ENCODE measurements at regions not wholly inside any gene's neighbourhood (a gene's known extent, or its start where the extent isn't known, plus 50 kb on each side); places are given as distances from the start of the nearest gene placed in this dataset.
"Not testable (repeated sequence)": the region's sequence is repeated elsewhere in the genome, so short reads cannot be mapped to it uniquely, and the experiment has no call there.

DNA sequence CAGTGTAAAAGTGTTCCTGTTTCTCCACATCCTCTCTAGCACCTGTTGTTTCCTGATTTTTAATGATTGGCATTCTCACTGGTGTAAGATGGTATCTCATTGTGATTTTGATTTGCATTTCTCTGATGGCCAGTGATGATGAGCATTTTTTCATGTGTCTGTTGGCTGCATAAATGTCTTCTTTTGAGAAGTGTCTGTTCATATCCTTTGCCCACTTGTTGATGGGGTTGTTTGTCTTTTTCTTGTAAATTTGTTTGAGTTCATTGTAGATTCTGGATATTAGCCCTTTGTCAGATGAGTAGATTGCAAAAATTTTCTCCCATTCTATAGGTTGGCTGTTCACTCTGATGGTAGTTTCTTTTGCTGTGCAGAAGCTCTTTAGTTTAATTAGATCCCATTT is 65.6 kb upstream of the IZUMO1R start:
- TF ChIP-seq, protein P1, sequence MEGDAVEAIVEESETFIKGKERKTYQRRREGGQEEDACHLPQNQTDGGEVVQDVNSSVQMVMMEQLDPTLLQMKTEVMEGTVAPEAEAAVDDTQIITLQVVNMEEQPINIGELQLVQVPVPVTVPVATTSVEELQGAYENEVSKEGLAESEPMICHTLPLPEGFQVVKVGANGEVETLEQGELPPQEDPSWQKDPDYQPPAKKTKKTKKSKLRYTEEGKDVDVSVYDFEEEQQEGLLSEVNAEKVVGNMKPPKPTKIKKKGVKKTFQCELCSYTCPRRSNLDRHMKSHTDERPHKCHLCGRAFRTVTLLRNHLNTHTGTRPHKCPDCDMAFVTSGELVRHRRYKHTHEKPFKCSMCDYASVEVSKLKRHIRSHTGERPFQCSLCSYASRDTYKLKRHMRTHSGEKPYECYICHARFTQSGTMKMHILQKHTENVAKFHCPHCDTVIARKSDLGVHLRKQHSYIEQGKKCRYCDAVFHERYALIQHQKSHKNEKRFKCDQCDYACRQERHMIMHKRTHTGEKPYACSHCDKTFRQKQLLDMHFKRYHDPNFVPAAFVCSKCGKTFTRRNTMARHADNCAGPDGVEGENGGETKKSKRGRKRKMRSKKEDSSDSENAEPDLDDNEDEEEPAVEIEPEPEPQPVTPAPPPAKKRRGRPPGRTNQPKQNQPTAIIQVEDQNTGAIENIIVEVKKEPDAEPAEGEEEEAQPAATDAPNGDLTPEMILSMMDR (IDR thresholded peaks at IDR 0.05; ENCODE audit: poor library complexity, severe bottlenecking): not testable (repeated sequence)
- TF ChIP-seq, protein P2, sequence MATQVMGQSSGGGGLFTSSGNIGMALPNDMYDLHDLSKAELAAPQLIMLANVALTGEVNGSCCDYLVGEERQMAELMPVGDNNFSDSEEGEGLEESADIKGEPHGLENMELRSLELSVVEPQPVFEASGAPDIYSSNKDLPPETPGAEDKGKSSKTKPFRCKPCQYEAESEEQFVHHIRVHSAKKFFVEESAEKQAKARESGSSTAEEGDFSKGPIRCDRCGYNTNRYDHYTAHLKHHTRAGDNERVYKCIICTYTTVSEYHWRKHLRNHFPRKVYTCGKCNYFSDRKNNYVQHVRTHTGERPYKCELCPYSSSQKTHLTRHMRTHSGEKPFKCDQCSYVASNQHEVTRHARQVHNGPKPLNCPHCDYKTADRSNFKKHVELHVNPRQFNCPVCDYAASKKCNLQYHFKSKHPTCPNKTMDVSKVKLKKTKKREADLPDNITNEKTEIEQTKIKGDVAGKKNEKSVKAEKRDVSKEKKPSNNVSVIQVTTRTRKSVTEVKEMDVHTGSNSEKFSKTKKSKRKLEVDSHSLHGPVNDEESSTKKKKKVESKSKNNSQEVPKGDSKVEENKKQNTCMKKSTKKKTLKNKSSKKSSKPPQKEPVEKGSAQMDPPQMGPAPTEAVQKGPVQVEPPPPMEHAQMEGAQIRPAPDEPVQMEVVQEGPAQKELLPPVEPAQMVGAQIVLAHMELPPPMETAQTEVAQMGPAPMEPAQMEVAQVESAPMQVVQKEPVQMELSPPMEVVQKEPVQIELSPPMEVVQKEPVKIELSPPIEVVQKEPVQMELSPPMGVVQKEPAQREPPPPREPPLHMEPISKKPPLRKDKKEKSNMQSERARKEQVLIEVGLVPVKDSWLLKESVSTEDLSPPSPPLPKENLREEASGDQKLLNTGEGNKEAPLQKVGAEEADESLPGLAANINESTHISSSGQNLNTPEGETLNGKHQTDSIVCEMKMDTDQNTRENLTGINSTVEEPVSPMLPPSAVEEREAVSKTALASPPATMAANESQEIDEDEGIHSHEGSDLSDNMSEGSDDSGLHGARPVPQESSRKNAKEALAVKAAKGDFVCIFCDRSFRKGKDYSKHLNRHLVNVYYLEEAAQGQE (IDR thresholded peaks at IDR 0.05; ENCODE audit: borderline replicate concordance): not testable (repeated sequence)
